ENCODE measurements at regions not wholly inside any gene's neighbourhood (a gene's known extent, or its start where the extent isn't known, plus 50 kb on each side); places are given as distances from the start of the nearest gene placed in this dataset.

- H3K9me3 ChIP-seq (replicated peaks; ENCODE audit: low read length): no peaks in the 10 kb centered on the region
- H3K36me3 ChIP-seq (ENCODE audit: insufficient read depth, low read length): no peaks in the 10 kb centered on the region
- no peaks in the 10 kb centered on the region for H3K4me1 ChIP-seq (ENCODE audit: control insufficient read depth, insufficient read depth, low read length)
- H3K4me3 ChIP-seq (ENCODE audit: low read length): no peak overlapping the region
- no peak overlapping the region for H3K9ac ChIP-seq (ENCODE audit: low read depth, low read length)
- H3K4me2 ChIP-seq (ENCODE audit: low read length): no peak overlapping the region
- H3K27me3 ChIP-seq (ENCODE audit: control insufficient read depth, insufficient read depth, low read length): no peaks in the 10 kb centered on the region
These were observed 448.4 kb downstream of the SLC4A3 start for GRCh38 chr2:220075835-220076234.

- Histone ChIP-seq H3K27me3 (ENCODE audit: control insufficient read depth, insufficient read depth, low read length) (no peaks in the 10 kb centered on the region), H3K9me3 (replicated peaks; ENCODE audit: low read length) (no peaks in the 10 kb centered on the region), H3K36me3 (ENCODE audit: insufficient read depth, low read length) (no peaks in the 10 kb centered on the region), H3K4me1 (ENCODE audit: control insufficient read depth, insufficient read depth, low read length) (no peaks in the 10 kb centered on the region), H3K9ac (ENCODE audit: low read depth, low read length) (no peak overlapping the region), H3K4me3 (ENCODE audit: low read length) (no peak overlapping the region), H3K4me2 (ENCODE audit: low read length) (no peak overlapping the region)
These were observed 449.3 kb downstream of the SLC4A3 start for GRCh38 chr2:220076734-220077133.

- H3K36me3 ChIP-seq (ENCODE audit: insufficient read depth, low read length): no peaks in the 10 kb centered on the region
- no peaks in the 10 kb centered on the region for H3K4me1 ChIP-seq (ENCODE audit: control insufficient read depth, insufficient read depth, low read length)
- H3K9ac ChIP-seq (ENCODE audit: low read depth, low read length): no peak overlapping the region
- H3K9me3 ChIP-seq (replicated peaks; ENCODE audit: low read length): no peaks in the 10 kb centered on the region
- H3K27me3 ChIP-seq (ENCODE audit: control insufficient read depth, insufficient read depth, low read length): no peaks in the 10 kb centered on the region
- no peak overlapping the region for H3K4me2 ChIP-seq (ENCODE audit: low read length)
- no peak overlapping the region for H3K4me3 ChIP-seq (ENCODE audit: low read length)
These were observed 450.1 kb downstream of the SLC4A3 start for GRCh38 chr2:220077488-220077887.

- no peaks in the 10 kb centered on the region for H3K36me3 ChIP-seq (ENCODE audit: insufficient read depth, low read length)
- no peak overlapping the region for H3K4me3 ChIP-seq (ENCODE audit: low read length)
- no peaks in the 10 kb centered on the region for H3K4me1 ChIP-seq (ENCODE audit: control insufficient read depth, insufficient read depth, low read length)
- H3K4me2 ChIP-seq (ENCODE audit: low read length): no peak overlapping the region
- H3K9ac ChIP-seq (ENCODE audit: low read depth, low read length): no peak overlapping the region
- H3K27me3 ChIP-seq (ENCODE audit: control insufficient read depth, insufficient read depth, low read length): no peaks in the 10 kb centered on the region
- H3K9me3 ChIP-seq (replicated peaks; ENCODE audit: low read length): no peaks in the 10 kb centered on the region
These were observed 451.0 kb downstream of the SLC4A3 start for GRCh38 chr2:220078439-220078838.

- Histone ChIP-seq H3K4me3 (ENCODE audit: low read length) (no peak overlapping the region), H3K9ac (ENCODE audit: low read depth, low read length) (no peak overlapping the region), H3K4me1 (ENCODE audit: control insufficient read depth, insufficient read depth, low read length) (no peaks in the 10 kb centered on the region), H3K9me3 (replicated peaks; ENCODE audit: low read length) (no peaks in the 10 kb centered on the region), H3K4me2 (ENCODE audit: low read length) (no peak overlapping the region), H3K27me3 (ENCODE audit: control insufficient read depth, insufficient read depth, low read length) (no peaks in the 10 kb centered on the region), H3K36me3 (ENCODE audit: insufficient read depth, low read length) (no peaks in the 10 kb centered on the region)
These were observed 452.2 kb downstream of the SLC4A3 start for GRCh38 chr2:220079595-220079994.

- Histone ChIP-seq H3K36me3 (ENCODE audit: insufficient read depth, low read length) (no peaks in the 10 kb centered on the region), H3K4me1 (ENCODE audit: control insufficient read depth, insufficient read depth, low read length) (no peaks in the 10 kb centered on the region), H3K4me3 (ENCODE audit: low read length) (no peak overlapping the region), H3K9me3 (replicated peaks; ENCODE audit: low read length) (no peaks in the 10 kb centered on the region), H3K9ac (ENCODE audit: low read depth, low read length) (no peak overlapping the region), H3K4me2 (ENCODE audit: low read length) (no peak overlapping the region), H3K27me3 (ENCODE audit: control insufficient read depth, insufficient read depth, low read length) (no peaks in the 10 kb centered on the region)
These were observed 453.7 kb downstream of the SLC4A3 start for GRCh38 chr2:220081171-220081570.

GRCh38 chr2:220090050-220090449, 462.6 kb downstream of the SLC4A3 start:
- Histone ChIP-seq H3K36me3 (ENCODE audit: insufficient read depth, low read length) (no peaks in the 10 kb centered on the region), H3K9me3 (replicated peaks; ENCODE audit: low read length) (no peaks in the 10 kb centered on the region), H3K9ac (ENCODE audit: low read depth, low read length) (no peak overlapping the region), H3K4me1 (ENCODE audit: control insufficient read depth, insufficient read depth, low read length) (no peaks in the 10 kb centered on the region), H3K4me2 (ENCODE audit: low read length) (no peak overlapping the region), H3K4me3 (ENCODE audit: low read length) (no peak overlapping the region), H3K27me3 (ENCODE audit: control insufficient read depth, insufficient read depth, low read length) (no peaks in the 10 kb centered on the region)

- Histone ChIP-seq H3K9ac (ENCODE audit: low read depth, low read length) (no peak overlapping the region), H3K27me3 (ENCODE audit: control insufficient read depth, insufficient read depth, low read length) (no peaks in the 10 kb centered on the region)
These were observed 469.0 kb downstream of the SLC4A3 start for GRCh38 chr2:220096406-220096805.

GRCh38 chr2:220101980-220102379, 474.6 kb downstream of the SLC4A3 start:
- no peaks in the 10 kb centered on the region for H3K9me3 ChIP-seq (replicated peaks; ENCODE audit: low read length)
- H3K4me2 ChIP-seq (ENCODE audit: low read length): no peak overlapping the region
- H3K27me3 ChIP-seq (ENCODE audit: control insufficient read depth, insufficient read depth, low read length): no peaks in the 10 kb centered on the region
- no peaks in the 10 kb centered on the region for H3K36me3 ChIP-seq (ENCODE audit: insufficient read depth, low read length)
- no peak overlapping the region for H3K9ac ChIP-seq (ENCODE audit: low read depth, low read length)
- no peak overlapping the region for H3K4me3 ChIP-seq (ENCODE audit: low read length)
- no peaks in the 10 kb centered on the region for H3K4me1 ChIP-seq (ENCODE audit: control insufficient read depth, insufficient read depth, low read length)

More at GRCh38 chr2:220096406-220096805, 469.0 kb downstream of the SLC4A3 start:
- Histone ChIP-seq H3K4me1 (ENCODE audit: control insufficient read depth, insufficient read depth, low read length) (no peaks in the 10 kb centered on the region), H3K36me3 (ENCODE audit: insufficient read depth, low read length) (no peaks in the 10 kb centered on the region), H3K4me3 (ENCODE audit: low read length) (no peak overlapping the region), H3K4me2 (ENCODE audit: low read length) (no peak overlapping the region), H3K9me3 (replicated peaks; ENCODE audit: low read length) (no peaks in the 10 kb centered on the region)

GRCh38 chr2:220103596-220103995, 476.2 kb downstream of the SLC4A3 start:
- Histone ChIP-seq H3K9me3 (replicated peaks; ENCODE audit: low read length) (no peaks in the 10 kb centered on the region), H3K36me3 (ENCODE audit: insufficient read depth, low read length) (no peaks in the 10 kb centered on the region), H3K27me3 (ENCODE audit: control insufficient read depth, insufficient read depth, low read length) (no peaks in the 10 kb centered on the region), H3K4me2 (ENCODE audit: low read length) (no peak overlapping the region), H3K4me1 (ENCODE audit: control insufficient read depth, insufficient read depth, low read length) (no peaks in the 10 kb centered on the region), H3K9ac (ENCODE audit: low read depth, low read length) (no peak overlapping the region), H3K4me3 (ENCODE audit: low read length) (no peak overlapping the region)

GRCh38 chr2:220104871-220105351, 477.5 kb downstream of the SLC4A3 start:
- Histone ChIP-seq H3K9me3 (replicated peaks; ENCODE audit: low read length) (no peaks in the 10 kb centered on the region), H3K27me3 (ENCODE audit: control insufficient read depth, insufficient read depth, low read length) (no peaks in the 10 kb centered on the region), H3K4me2 (ENCODE audit: low read length) (peak overlapping the region; percentile 11), H3K36me3 (ENCODE audit: insufficient read depth, low read length) (no peaks in the 10 kb centered on the region), H3K9ac (ENCODE audit: low read depth, low read length) (no peak overlapping the region), H3K4me1 (ENCODE audit: control insufficient read depth, insufficient read depth, low read length) (no peaks in the 10 kb centered on the region), H3K4me3 (ENCODE audit: low read length) (no peak overlapping the region)

GRCh38 chr2:220106065-220106464, 478.6 kb downstream of the SLC4A3 start:
- Histone ChIP-seq H3K9ac (ENCODE audit: low read depth, low read length) (no peak overlapping the region), H3K4me3 (ENCODE audit: low read length) (no peak overlapping the region), H3K27me3 (ENCODE audit: control insufficient read depth, insufficient read depth, low read length) (no peaks in the 10 kb centered on the region), H3K9me3 (replicated peaks; ENCODE audit: low read length) (no peaks in the 10 kb centered on the region), H3K36me3 (ENCODE audit: insufficient read depth, low read length) (no peaks in the 10 kb centered on the region), H3K4me2 (ENCODE audit: low read length) (no peak overlapping the region), H3K4me1 (ENCODE audit: control insufficient read depth, insufficient read depth, low read length) (no peaks in the 10 kb centered on the region)
